ENCODE measurements at regions not wholly inside any gene's neighbourhood (a gene's known extent, or its start where the extent isn't known, plus 50 kb on each side); places are given as distances from the start of the nearest gene placed in this dataset.

DNA sequence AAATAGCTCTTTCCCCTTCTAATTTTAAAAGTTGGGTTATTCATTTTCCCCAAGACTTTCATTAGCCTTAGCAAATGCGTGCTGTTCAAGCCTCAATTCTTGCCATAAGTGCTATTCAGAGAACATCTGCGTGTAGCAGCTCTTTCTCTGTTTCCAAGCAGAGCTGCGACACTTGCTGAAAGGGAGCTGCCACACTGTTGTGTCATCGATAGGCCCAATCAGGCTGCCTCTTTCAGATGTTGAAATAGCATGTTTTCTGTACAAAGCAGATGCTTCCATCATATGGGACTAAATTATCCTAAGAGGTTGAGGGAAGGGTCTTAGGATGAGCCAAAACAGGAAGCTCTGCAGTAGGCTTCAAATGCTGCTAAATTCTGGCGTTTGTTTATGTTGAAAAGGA, 220.9 kb upstream of the CDC14C start:
- no peak overlapping the region for H3K4me3 ChIP-seq (ENCODE audit: low read length in 2 of 2)
- H3K27me3 ChIP-seq (ENCODE audit: control insufficient read depth in 1 of 2, insufficient read depth in 2 of 2, low read length in 1 of 2), result no peaks in the 10 kb centered on the region
- no peak overlapping the region for H3K27ac ChIP-seq (ENCODE audit: low read depth in 1 of 2, low read length in 2 of 2)
- no peaks in the 10 kb centered on the region for H3K9me3 ChIP-seq (ENCODE audit: control insufficient read depth, low read length)
- 78 to 79% methylated on average over 5 of the region's 5 CpGs for WGBS, 2 donors
- intact Hi-C loops (cut with DNase I), result no loop called here
- DNase-seq (no peak), ATAC-seq (ENCODE audit: low FRiP score) (no peak)
- no peaks in the 10 kb centered on the region for H3K36me3 ChIP-seq (ENCODE audit: control insufficient read depth in 1 of 2, insufficient read depth in 2 of 2, low read length in 1 of 2)
- no peaks in the 10 kb centered on the region for H3K4me1 ChIP-seq (ENCODE audit: control insufficient read depth in 1 of 2, insufficient read depth in 2 of 2, low read length in 2 of 2)

DNA sequence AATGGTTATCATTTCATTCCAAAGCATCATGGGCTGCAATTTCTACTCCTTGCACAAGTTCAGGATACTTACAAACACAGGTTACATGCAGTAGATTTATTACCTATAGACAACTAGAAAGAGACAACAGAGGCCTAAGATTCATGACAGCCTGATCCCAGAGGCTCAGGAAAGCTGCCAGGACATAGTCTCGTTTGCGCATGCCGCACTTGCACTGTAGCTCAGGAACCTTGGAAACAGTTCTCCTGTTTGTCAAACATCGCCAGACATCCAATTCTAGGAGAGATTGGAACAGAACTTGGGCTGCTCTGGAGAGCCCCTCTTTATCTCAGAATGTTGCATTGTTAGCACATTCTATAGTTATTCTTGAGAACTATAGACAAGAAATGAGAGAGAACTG, 216.2 kb upstream of the CDC14C start:
- intact Hi-C loops (cut with DNase I), result no loop called here
- Histone ChIP-seq H3K27me3 (ENCODE audit: control insufficient read depth in 1 of 2, insufficient read depth in 2 of 2, low read length in 1 of 2) (no peaks in the 10 kb centered on the region), H3K4me3 (ENCODE audit: low read length in 2 of 2) (no peak overlapping the region), H3K36me3 (ENCODE audit: control insufficient read depth in 1 of 2, insufficient read depth in 2 of 2, low read length in 1 of 2) (no peaks in the 10 kb centered on the region), H3K27ac (ENCODE audit: low read depth in 1 of 2, low read length in 2 of 2) (no peak overlapping the region), H3K9me3 (ENCODE audit: control insufficient read depth, low read length) (no peaks in the 10 kb centered on the region), H3K4me1 (ENCODE audit: control insufficient read depth in 1 of 2, insufficient read depth in 2 of 2, low read length in 2 of 2) (no peaks in the 10 kb centered on the region)
- ATAC-seq (ENCODE audit: low FRiP score), result no peak
- DNase-seq, result no peak
- 67 to 72% methylated on average over 4 of the region's 4 CpGs for WGBS, 2 donors

- H3K9me3 ChIP-seq (ENCODE audit: control insufficient read depth, low read length), result no peaks in the 10 kb centered on the region
- 14 to 20% methylated on average over 7 of the region's 7 CpGs for WGBS, 2 donors
Observed at GRCh38 chr7:48708635-48709034, 215.7 kb upstream of the CDC14C start.

DNA sequence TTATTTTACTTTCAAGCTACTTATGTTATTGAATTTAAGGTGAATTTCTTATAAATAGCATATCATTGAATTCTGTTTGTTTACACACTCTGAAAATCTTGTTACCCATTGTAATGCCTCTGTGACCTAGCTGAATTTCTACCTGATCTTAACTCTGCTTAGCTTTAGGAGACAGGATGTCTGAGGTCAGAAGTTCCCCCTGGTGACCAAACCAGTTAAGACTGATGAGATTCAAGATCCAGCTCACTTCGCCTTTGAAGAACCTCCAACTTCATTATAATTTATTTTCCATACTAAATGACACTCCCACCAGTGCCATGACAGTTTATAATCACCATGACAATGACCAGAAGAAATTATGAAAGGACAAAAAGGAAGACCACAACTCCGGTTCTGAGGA, 213.4 kb upstream of the CDC14C start:
- Histone ChIP-seq H3K27me3 (ENCODE audit: control insufficient read depth in 1 of 2, insufficient read depth in 2 of 2, low read length in 1 of 2) (no peaks in the 10 kb centered on the region), H3K27ac (ENCODE audit: low read depth in 1 of 2, low read length in 2 of 2) (no peak overlapping the region), H3K4me1 (ENCODE audit: control insufficient read depth in 1 of 2, insufficient read depth in 2 of 2, low read length in 2 of 2) (no peaks in the 10 kb centered on the region), H3K36me3 (ENCODE audit: control insufficient read depth in 1 of 2, insufficient read depth in 2 of 2, low read length in 1 of 2) (no peaks in the 10 kb centered on the region), H3K4me3 (ENCODE audit: low read length in 2 of 2) (no peak overlapping the region), H3K9me3 (ENCODE audit: control insufficient read depth, low read length) (no peaks in the 10 kb centered on the region)
- intact Hi-C loops (cut with DNase I), result no loop called here
- DNase-seq (no peak), ATAC-seq (ENCODE audit: low FRiP score) (no peak)
- WGBS, 2 donors, result 67 to 72% methylated on average over 2 of the region's 2 CpGs

More at GRCh38 chr7:48708635-48709034, 215.7 kb upstream of the CDC14C start:
- no peak overlapping the region for H3K27ac ChIP-seq (ENCODE audit: low read depth in 1 of 2, low read length in 2 of 2)
- no peak for ATAC-seq (ENCODE audit: low FRiP score)
- no peaks in the 10 kb centered on the region for H3K4me1 ChIP-seq (ENCODE audit: control insufficient read depth in 1 of 2, insufficient read depth in 2 of 2, low read length in 2 of 2)
- DNase-seq, result no peak
- no peaks in the 10 kb centered on the region for H3K27me3 ChIP-seq (ENCODE audit: control insufficient read depth in 1 of 2, insufficient read depth in 2 of 2, low read length in 1 of 2)
- H3K36me3 ChIP-seq (ENCODE audit: control insufficient read depth in 1 of 2, insufficient read depth in 2 of 2, low read length in 1 of 2), result no peaks in the 10 kb centered on the region
- intact Hi-C loops (cut with DNase I), result no loop called here
- no peak overlapping the region for H3K4me3 ChIP-seq (ENCODE audit: low read length in 2 of 2)

DNA sequence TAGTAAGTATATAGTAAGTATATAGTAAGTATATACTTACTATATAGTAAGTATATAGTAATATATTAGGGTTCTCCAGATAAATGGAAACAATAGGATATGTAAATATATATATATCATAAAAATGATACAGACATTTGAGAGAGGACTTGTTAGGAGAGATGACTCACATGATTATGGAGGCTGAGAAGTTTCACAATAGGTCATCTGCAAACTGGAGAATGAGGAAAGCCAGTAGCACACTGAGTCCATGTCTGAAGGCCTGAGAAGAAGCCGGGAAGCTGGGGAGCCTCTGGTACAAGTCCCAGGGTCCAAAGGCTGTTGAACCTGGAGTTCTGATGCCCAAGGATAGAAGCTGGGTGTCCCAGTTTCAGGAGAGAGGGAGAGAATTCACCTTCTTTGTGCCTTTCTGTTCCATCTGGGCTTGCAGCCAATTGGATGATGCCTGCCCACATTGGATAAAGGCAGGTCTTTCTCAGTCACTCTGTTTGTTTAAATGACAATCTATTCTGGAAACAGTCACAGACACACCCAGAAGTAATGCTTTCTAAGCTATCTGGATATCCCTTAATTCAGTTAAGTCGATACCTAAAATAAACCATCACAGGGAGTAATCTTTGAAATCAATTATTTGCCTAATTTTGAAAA, 205.5 kb upstream of the CDC14C start:
- Histone ChIP-seq H3K9me3 (ENCODE audit: control insufficient read depth, low read length) (no peaks in the 10 kb centered on the region), H3K36me3 (ENCODE audit: control insufficient read depth in 1 of 2, insufficient read depth in 2 of 2, low read length in 1 of 2) (no peaks in the 10 kb centered on the region), H3K27me3 (ENCODE audit: control insufficient read depth in 1 of 2, insufficient read depth in 2 of 2, low read length in 1 of 2) (no peaks in the 10 kb centered on the region), H3K27ac (ENCODE audit: low read depth in 1 of 2, low read length in 2 of 2) (no peak overlapping the region), H3K4me1 (ENCODE audit: control insufficient read depth in 1 of 2, insufficient read depth in 2 of 2, low read length in 2 of 2) (no peaks in the 10 kb centered on the region), H3K4me3 (ENCODE audit: low read length in 2 of 2) (no peak overlapping the region)
- ATAC-seq (ENCODE audit: low FRiP score) (no peak), DNase-seq (no peak)
- intact Hi-C loops (cut with DNase I), result no loop called here
- WGBS, 2 donors, result 86 to 87% methylated on average over 2 of the region's 2 CpGs

DNA sequence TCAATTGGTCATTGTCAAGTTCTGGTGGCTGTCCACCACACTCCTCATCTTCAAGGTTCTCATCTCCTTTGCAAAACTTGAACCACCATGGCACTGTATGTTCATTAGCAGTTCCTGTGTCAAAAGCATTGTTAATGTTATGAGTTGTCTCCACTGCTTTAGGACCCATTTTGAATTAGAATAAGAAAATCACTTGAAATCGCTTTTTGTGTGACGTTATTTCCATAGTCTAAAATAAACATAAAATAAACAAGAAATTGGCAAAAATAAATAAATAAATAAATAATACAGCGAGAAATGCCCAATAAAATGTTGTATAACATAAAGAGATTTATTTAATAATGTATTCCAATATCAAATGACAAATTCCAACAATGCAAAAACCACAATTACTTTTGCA, 195.5 kb upstream of the CDC14C start:
- no peak for DNase-seq
- H3K4me1 ChIP-seq (ENCODE audit: control insufficient read depth in 1 of 2, insufficient read depth in 2 of 2, low read length in 2 of 2), result no peaks in the 10 kb centered on the region
- ATAC-seq (ENCODE audit: low FRiP score), result no peak
- no peaks in the 10 kb centered on the region for H3K27me3 ChIP-seq (ENCODE audit: control insufficient read depth in 1 of 2, insufficient read depth in 2 of 2, low read length in 1 of 2)
- WGBS, 2 donors, result 81 to 82% methylated on average over 3 of the region's 3 CpGs
- intact Hi-C loops (cut with DNase I), result no loop called here
- no peak overlapping the region for H3K4me3 ChIP-seq (ENCODE audit: low read length in 2 of 2)
- H3K36me3 ChIP-seq (ENCODE audit: control insufficient read depth in 1 of 2, insufficient read depth in 2 of 2, low read length in 1 of 2), result no peaks in the 10 kb centered on the region
- no peak overlapping the region for H3K27ac ChIP-seq (ENCODE audit: low read depth in 1 of 2, low read length in 2 of 2)
- H3K9me3 ChIP-seq (ENCODE audit: control insufficient read depth, low read length), result no peaks in the 10 kb centered on the region

DNA sequence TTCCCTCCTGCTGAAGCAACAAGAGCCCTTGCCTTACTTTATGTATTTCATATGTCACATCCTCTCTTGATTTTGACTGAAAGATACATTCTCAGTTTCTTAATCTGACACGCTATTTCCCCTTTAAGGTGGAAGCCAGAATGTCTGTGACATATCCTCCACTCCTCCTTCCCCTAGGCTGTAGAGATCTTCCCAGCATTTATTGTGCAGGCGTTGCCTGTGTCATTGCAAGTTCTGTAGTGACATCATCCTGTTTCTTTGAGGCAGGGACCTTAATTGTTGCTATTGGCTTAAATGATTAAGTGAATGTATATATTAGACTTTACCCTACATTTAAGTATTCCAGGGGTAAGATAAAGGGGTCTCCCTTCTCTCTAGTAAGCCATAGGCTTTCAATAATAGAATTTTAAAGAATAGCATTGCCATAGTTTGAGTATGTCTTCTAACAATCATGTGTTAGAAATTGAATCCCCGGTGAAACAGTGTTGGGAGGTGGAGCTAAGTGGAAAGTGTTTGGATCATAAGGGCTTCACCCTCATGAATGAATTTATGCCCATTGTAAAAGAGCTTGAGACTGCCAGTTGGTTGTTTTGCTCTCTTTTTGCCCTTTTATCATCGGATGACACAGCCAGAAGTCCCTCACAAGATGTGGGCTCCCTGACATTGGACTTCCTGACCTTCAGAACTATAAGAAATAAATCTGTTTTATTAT, 189.5 kb upstream of the CDC14C start:
- 42 to 43% methylated on average over 4 of the region's 4 CpGs for WGBS, 2 donors
- Histone ChIP-seq H3K27me3 (ENCODE audit: control insufficient read depth in 1 of 2, insufficient read depth in 2 of 2, low read length in 1 of 2) (no peaks in the 10 kb centered on the region), H3K36me3 (ENCODE audit: control insufficient read depth in 1 of 2, insufficient read depth in 2 of 2, low read length in 1 of 2) (no peaks in the 10 kb centered on the region), H3K4me1 (ENCODE audit: control insufficient read depth in 1 of 2, insufficient read depth in 2 of 2, low read length in 2 of 2) (no peaks in the 10 kb centered on the region), H3K9me3 (ENCODE audit: control insufficient read depth, low read length) (peaks cover 2% of the 10 kb centered on the region), H3K4me3 (ENCODE audit: low read length in 2 of 2) (no peak overlapping the region), H3K27ac (ENCODE audit: low read depth in 1 of 2, low read length in 2 of 2) (no peak overlapping the region)
- no peak for ATAC-seq (ENCODE audit: low FRiP score)
- intact Hi-C loops (cut with DNase I), result no loop called here
- DNase-seq, result no peak

DNA sequence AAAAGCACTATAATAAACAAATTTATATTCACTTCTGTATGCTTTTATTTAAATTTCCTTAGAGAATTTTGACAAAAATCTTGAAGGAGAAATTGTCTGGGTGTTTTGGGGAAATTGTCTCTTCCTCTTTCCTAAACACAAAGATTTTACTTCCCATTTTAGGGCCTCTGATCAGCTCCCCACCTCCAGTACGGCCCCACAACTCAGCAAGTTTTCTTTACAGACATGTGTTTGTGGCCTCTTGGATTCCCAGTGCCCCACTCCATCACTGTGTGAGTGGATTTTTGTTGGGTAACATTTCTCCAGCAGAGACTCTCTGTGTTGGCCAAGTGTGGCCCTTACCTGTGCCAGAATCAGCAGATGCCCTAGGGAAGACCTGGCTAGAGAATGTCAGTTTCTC, 182.8 kb upstream of the CDC14C start:
- intact Hi-C loops (cut with DNase I), result no loop called here
- 43 to 54% methylated on average over 1 of the region's 1 CpG for WGBS, 2 donors
- no peak for ATAC-seq (ENCODE audit: low FRiP score)

DNA sequence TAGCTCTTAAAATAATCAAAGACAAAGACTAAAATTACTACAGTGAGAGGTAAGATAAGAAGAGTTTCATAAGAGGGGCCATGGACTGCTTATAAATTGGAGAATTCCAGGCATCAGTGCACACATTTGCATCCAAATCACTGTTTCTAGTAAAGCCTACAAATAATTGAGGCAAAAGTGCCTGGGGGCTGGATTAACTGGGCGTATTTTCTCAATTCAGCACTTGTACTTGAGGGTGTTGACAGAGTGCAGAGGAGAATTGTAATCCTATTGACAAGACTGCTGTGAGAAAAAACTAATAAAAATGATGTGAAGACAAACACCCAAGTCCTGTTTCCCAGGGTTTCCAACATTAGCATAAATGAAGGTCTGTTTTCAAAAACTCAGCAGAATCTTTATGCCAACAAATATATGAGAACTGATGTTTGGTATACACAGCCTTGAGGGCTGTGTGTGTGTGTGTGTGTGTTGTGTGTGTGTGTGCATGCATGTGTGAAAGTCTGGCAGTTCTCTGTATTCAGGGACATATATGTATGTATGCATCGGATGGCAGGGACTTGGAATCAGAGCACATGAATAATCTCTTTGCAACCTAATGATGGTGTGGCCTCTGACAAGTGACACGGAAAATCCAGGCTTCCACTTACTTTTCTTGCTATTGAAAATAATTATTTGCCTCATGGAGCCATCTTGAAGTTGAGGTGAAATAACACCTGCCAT, 182.1 kb upstream of the CDC14C start:
- intact Hi-C loops (cut with DNase I), result no loop called here
- H3K27ac ChIP-seq (ENCODE audit: low read depth in 1 of 2, low read length in 2 of 2), result no peak overlapping the region
- no peaks in the 10 kb centered on the region for H3K27me3 ChIP-seq (ENCODE audit: control insufficient read depth in 1 of 2, insufficient read depth in 2 of 2, low read length in 1 of 2)
- ATAC-seq (ENCODE audit: low FRiP score) (no peak), DNase-seq (no peak)
- H3K36me3 ChIP-seq (ENCODE audit: control insufficient read depth in 1 of 2, insufficient read depth in 2 of 2, low read length in 1 of 2), result no peaks in the 10 kb centered on the region
- H3K4me1 ChIP-seq (ENCODE audit: control insufficient read depth in 1 of 2, insufficient read depth in 2 of 2, low read length in 2 of 2), result no peaks in the 10 kb centered on the region
- peaks cover 2% of the 10 kb centered on the region for H3K9me3 ChIP-seq (ENCODE audit: control insufficient read depth, low read length)
- no peak overlapping the region for H3K4me3 ChIP-seq (ENCODE audit: low read length in 2 of 2)
- WGBS, 2 donors, result 61 to 69% methylated on average over 3 of the region's 3 CpGs

More for the DNA sequence above, 182.8 kb upstream of the CDC14C start:
- Histone ChIP-seq H3K4me3 (ENCODE audit: low read length in 2 of 2) (no peak overlapping the region), H3K36me3 (ENCODE audit: control insufficient read depth in 1 of 2, insufficient read depth in 2 of 2, low read length in 1 of 2) (no peaks in the 10 kb centered on the region), H3K27ac (ENCODE audit: low read depth in 1 of 2, low read length in 2 of 2) (no peak overlapping the region), H3K4me1 (ENCODE audit: control insufficient read depth in 1 of 2, insufficient read depth in 2 of 2, low read length in 2 of 2) (no peaks in the 10 kb centered on the region), H3K27me3 (ENCODE audit: control insufficient read depth in 1 of 2, insufficient read depth in 2 of 2, low read length in 1 of 2) (no peaks in the 10 kb centered on the region), H3K9me3 (ENCODE audit: control insufficient read depth, low read length) (peaks cover 2% of the 10 kb centered on the region)
- DNase-seq, result no peak
